Tibial nerve (tissue), 4 donors: ENCODE measurements at regions not wholly inside any gene's neighbourhood (a gene's known extent, or its start where the extent isn't known, plus 50 kb on each side); places are given as distances from the start of the nearest gene placed in this dataset.

Experiments
- CTCF ChIP-seq, 5 experiments: fragments of 200-600 bp in 3 of 5; fragments of 450-650 bp in 2 of 5; sonication (generic) in 3 of 5; IDR thresholded peaks; one replicate each; pipeline ENCODE4 v1.5.1; 2016 to 2019; ENCODE audit warnings: antibody characterized with exemption in 5 of 5, mild to moderate bottlenecking in 3 of 5, moderate library complexity in 2 of 5
- EP300 ChIP-seq, 2 donors: sonication (generic); formaldehyde crosslinking; IDR thresholded peaks; one replicate each; pipeline ENCODE4 v1.6.1; 2017; ENCODE audit warnings: antibody characterized with exemption in 2 of 2, mild to moderate bottlenecking in 1 of 2
- POLR2A ChIP-seq, 2 donors: fragments of 450-650 bp; IDR thresholded peaks; one replicate each; pipeline ENCODE4 v1.6.1; 2017; ENCODE audit warnings: antibody characterized with exemption in 2 of 2, mild to moderate bottlenecking in 2 of 2, moderate library complexity in 2 of 2

GRCh38 chr22:27223317-27224177 is 566.2 kb downstream of the MIAT start:
- TF ChIP-seq CTCF (IDR thresholded peaks at IDR 0.05), result no peak
- no peak for TF ChIP-seq EP300 (IDR thresholded peaks at IDR 0.05)
- TF ChIP-seq POLR2A (IDR thresholded peaks at IDR 0.05), result no peak
